ENCODE measurements at regions not wholly inside any gene's neighbourhood (a gene's known extent, or its start where the extent isn't known, plus 50 kb on each side); places are given as distances from the start of the nearest gene placed in this dataset.
"Not testable (repeated sequence)": the region's sequence is repeated elsewhere in the genome, so short reads cannot be mapped to it uniquely, and the experiment has no call there.

DNA sequence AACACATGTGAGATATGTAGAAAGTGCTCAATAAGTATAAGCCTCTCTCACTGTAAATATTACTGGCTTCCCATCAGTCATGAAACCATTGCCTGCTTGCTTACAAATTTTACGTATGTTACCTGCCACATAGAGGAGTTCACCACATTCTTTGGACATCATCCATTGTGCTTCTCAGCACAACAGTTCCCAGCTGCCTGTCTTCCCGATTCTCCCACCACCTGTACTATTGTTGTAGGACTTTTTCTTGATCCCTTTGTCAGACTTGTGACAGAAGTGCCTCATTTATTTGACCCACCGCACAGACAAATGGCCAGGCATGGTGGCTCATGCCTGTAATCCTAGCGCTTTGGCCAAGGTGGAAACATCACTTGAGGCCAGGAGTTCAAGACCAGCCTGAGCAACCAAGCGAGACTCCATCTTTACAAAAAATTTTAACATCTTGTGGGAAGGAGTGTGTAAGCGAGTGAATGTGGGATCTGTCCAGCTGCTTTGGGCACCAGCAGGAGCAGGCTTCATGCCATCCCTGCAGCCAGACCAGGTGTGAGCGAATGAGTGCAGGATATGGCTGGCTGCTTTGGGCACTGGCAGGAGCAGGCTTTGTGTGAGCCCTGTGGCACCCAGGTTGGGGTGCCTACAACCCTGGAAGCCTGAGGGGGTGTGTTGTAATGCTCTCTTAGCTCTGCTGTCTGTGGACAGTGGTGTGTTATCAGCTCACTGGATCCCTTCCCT, 139.9 kb upstream of the ELL2 start:
- H3K36me3 Mint-ChIP-seq (ENCODE audit: low read depth): no peaks in the 10 kb centered on the region
- ChIA-PET CTCF (no interaction called here), POLR2A (no interaction called here)
- no peak for DNase-seq
- H3K9me3 Mint-ChIP-seq: peaks cover 10% of the 10 kb centered on the region
- no peak for ATAC-seq (ENCODE audit: low read depth)
- TF ChIP-seq, protein P1, sequence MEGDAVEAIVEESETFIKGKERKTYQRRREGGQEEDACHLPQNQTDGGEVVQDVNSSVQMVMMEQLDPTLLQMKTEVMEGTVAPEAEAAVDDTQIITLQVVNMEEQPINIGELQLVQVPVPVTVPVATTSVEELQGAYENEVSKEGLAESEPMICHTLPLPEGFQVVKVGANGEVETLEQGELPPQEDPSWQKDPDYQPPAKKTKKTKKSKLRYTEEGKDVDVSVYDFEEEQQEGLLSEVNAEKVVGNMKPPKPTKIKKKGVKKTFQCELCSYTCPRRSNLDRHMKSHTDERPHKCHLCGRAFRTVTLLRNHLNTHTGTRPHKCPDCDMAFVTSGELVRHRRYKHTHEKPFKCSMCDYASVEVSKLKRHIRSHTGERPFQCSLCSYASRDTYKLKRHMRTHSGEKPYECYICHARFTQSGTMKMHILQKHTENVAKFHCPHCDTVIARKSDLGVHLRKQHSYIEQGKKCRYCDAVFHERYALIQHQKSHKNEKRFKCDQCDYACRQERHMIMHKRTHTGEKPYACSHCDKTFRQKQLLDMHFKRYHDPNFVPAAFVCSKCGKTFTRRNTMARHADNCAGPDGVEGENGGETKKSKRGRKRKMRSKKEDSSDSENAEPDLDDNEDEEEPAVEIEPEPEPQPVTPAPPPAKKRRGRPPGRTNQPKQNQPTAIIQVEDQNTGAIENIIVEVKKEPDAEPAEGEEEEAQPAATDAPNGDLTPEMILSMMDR (IDR thresholded peaks at IDR 0.05): no peak
- no peak overlapping the region for H3K27ac Mint-ChIP-seq
- H3K4me3 Mint-ChIP-seq: no peak overlapping the region
- H3K27me3 Mint-ChIP-seq: no peaks in the 10 kb centered on the region
- H3K4me1 Mint-ChIP-seq: no peaks in the 10 kb centered on the region
- intact Hi-C loops (cut with micrococcal nuclease): no loop called here

DNA sequence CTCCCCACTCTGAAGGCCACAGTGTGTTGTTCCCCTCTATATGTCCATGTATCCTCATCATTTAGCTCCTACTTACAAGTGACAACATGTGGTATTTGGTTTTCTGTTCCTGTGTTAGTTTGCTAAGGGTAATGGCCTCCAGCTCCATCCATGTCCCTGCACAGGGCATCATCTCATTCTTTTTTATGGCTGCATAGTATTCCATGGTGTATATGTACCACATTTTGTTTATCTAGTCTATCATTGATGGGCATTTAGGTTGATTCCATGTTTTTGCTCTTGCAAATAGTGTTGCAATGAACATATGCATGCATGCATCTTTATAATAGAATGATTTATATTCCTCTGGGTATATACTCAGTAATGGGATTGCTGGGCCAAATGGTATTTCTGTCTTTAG, 135.8 kb upstream of the ELL2 start:
- H3K4me3 Mint-ChIP-seq; intact Hi-C loops (cut with micrococcal nuclease); POLR2A ChIA-PET; H3K4me1 Mint-ChIP-seq; H3K27ac Mint-ChIP-seq; H3K36me3 Mint-ChIP-seq (ENCODE audit: low read depth); CTCF ChIA-PET; ATAC-seq (ENCODE audit: low read depth); H3K27me3 Mint-ChIP-seq; DNase-seq: not testable (repeated sequence)
- peaks cover 10% of the 10 kb centered on the region for H3K9me3 Mint-ChIP-seq

DNA sequence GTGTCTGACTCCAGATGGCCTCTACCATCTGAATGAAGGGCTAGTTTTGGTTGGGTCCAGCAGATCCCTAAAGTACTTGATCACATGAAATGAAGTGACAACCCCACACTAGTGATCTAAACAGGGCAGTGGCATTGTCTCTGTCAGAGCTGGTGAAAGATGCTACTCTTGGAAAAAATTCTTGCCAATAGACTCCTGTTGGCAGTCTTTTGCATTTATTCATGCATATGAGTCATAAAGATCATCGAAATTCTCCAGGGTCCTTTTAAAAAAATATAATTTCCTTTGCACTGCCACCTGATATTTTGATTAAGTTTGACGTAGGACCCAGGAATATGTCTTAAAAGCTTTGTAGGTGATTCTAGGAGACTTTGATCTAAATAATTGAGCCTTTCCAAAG, 135.1 kb upstream of the ELL2 start:
- H3K36me3 Mint-ChIP-seq (ENCODE audit: low read depth): no peaks in the 10 kb centered on the region
- CTCF ChIA-PET: no interaction called here

DNA sequence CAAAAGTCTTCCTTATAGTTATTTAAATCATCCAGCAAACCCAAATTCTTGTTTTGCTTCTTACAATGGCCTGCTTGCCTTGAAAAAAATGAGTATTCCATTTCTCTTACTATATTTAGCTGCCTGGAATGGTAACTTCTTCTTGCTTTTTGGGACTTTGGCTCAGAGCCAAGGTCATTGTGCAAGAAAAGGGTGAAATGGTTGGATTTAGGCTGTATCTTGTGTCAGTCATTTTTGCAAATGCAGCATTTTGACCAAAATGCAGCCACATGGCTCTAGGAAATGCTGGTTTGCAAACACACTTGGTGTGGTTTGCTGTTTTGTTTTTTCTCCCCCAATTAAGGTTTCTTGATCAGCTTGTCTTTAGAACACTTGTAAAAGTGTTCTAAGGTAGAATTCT, 133.3 kb upstream of the ELL2 start:
- Mint-ChIP-seq H3K27ac (no peak overlapping the region), H3K9me3 (peaks cover 10% of the 10 kb centered on the region), H3K4me1 (peaks cover 5% of the 10 kb centered on the region), H3K36me3 (ENCODE audit: low read depth) (no peaks in the 10 kb centered on the region), H3K27me3 (no peaks in the 10 kb centered on the region), H3K4me3 (no peak overlapping the region)
- DNase-seq (no peak), ATAC-seq (ENCODE audit: low read depth) (no peak)
- TF ChIP-seq, protein P1 (IDR thresholded peaks at IDR 0.05): no peak
- POLR2A ChIA-PET: no interaction called here
- CTCF ChIA-PET: no interaction called here
- intact Hi-C loops (cut with micrococcal nuclease): no loop called here

More for the DNA sequence above, 135.1 kb upstream of the ELL2 start:
- no peaks in the 10 kb centered on the region for H3K27me3 Mint-ChIP-seq
- no peaks in the 10 kb centered on the region for H3K4me1 Mint-ChIP-seq
- intact Hi-C loops (cut with micrococcal nuclease): no loop called here
- H3K9me3 Mint-ChIP-seq: peaks cover 10% of the 10 kb centered on the region
- TF ChIP-seq, protein P1 (IDR thresholded peaks at IDR 0.05): no peak
- H3K27ac Mint-ChIP-seq: no peak overlapping the region
- DNase-seq (no peak), ATAC-seq (ENCODE audit: low read depth) (no peak)
- no peak overlapping the region for H3K4me3 Mint-ChIP-seq
- POLR2A ChIA-PET: no interaction called here

DNA sequence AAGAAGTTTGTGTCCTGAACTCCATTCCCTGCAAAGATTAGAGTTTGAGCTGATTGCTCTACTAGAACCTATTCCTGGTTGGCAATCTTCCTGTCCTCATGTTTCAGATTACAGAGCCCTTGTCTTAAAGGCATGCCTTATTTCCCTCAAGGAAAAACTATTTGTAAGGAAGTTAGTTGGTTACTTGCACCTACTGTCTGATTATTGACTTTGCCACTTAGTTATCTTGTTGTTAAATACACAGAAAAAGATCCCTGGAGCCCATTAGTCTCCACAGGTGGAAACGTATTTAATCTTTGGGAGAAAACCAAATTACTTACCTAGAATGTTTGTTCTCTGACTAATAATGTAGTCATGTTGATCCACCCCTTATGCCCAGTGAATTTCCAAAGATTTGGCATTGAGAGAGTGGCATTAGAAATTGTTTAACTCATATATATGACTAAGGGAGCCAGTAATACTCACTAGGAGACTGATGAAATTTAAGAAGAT, 132.3 kb upstream of the ELL2 start:
- peaks cover 10% of the 10 kb centered on the region for H3K9me3 Mint-ChIP-seq
- DNase-seq (no peak), ATAC-seq (ENCODE audit: low read depth) (no peak)
- H3K27me3 Mint-ChIP-seq: no peaks in the 10 kb centered on the region
- no peaks in the 10 kb centered on the region for H3K36me3 Mint-ChIP-seq (ENCODE audit: low read depth)
- intact Hi-C loops (cut with micrococcal nuclease): no loop called here
- ChIA-PET CTCF (no interaction called here), POLR2A (no interaction called here)
- H3K4me1 Mint-ChIP-seq: peaks cover 5% of the 10 kb centered on the region
- TF ChIP-seq, protein P1 (IDR thresholded peaks at IDR 0.05): no peak
- H3K4me3 Mint-ChIP-seq: no peak overlapping the region
- no peak overlapping the region for H3K27ac Mint-ChIP-seq

DNA sequence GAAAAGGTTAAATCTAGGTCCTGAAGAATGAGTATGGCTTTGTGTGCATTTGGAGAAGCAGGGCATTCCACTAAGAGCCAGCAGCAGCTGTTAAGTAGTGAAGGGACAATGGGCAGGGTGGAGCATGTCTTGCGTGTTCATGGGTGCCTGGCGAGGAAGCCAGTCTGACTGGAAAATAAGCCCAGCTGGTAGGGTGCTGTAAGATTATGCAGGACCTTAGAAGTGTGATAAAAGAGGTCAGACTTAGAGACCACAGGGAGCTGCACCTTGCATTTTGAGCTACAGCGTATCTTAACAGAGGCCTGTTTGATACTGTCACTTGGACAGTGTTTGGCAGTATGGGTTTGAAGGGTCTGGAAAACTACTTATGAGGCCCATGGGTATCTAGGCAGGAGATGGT, 131.7 kb upstream of the ELL2 start:
- TF ChIP-seq, protein P1 (IDR thresholded peaks at IDR 0.05): no peak
- Mint-ChIP-seq H3K4me3 (no peak overlapping the region), H3K36me3 (ENCODE audit: low read depth) (no peaks in the 10 kb centered on the region), H3K27me3 (no peaks in the 10 kb centered on the region), H3K27ac (no peak overlapping the region), H3K9me3 (peaks cover 9% of the 10 kb centered on the region), H3K4me1 (peaks cover 5% of the 10 kb centered on the region)
- DNase-seq (no peak), ATAC-seq (ENCODE audit: low read depth) (no peak)
- intact Hi-C loops (cut with micrococcal nuclease): no loop called here
- ChIA-PET POLR2A (no interaction called here), CTCF (no interaction called here)
